ENCODE measurements at regions not wholly inside any gene's neighbourhood (a gene's known extent, or its start where the extent isn't known, plus 50 kb on each side); places are given as distances from the start of the nearest gene placed in this dataset.

DNA sequence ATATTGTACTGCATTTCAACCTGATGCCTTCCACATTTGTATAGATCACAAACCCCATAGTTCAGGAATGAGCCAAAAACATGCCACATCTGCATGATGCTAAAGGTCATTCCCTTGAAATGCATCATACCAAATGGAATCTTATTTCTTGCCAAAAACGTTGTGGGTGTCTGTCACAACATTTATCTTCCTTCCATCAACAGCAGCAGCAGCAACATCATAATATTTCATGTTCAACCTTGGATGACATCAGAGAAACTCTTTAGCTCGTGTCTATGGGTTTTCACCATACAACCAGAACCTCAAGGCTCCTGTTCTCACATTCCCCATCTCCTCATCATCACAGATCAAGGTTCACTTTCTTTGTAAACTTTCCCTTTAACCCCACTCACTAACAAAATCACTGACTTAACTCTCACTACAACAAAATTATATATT lies 221.3 kb upstream of the CTAGE1 start:
- TF ChIP-seq, protein P1, sequence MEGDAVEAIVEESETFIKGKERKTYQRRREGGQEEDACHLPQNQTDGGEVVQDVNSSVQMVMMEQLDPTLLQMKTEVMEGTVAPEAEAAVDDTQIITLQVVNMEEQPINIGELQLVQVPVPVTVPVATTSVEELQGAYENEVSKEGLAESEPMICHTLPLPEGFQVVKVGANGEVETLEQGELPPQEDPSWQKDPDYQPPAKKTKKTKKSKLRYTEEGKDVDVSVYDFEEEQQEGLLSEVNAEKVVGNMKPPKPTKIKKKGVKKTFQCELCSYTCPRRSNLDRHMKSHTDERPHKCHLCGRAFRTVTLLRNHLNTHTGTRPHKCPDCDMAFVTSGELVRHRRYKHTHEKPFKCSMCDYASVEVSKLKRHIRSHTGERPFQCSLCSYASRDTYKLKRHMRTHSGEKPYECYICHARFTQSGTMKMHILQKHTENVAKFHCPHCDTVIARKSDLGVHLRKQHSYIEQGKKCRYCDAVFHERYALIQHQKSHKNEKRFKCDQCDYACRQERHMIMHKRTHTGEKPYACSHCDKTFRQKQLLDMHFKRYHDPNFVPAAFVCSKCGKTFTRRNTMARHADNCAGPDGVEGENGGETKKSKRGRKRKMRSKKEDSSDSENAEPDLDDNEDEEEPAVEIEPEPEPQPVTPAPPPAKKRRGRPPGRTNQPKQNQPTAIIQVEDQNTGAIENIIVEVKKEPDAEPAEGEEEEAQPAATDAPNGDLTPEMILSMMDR (IDR thresholded peaks at IDR 0.05; ENCODE audit: low read length) = no peak
- TF ChIP-seq EZH2 (optimal IDR thresholded peaks at IDR 0.05; ENCODE audit: low read depth, low read length) = no peak

Data from MM.1S (cell line).